GM19395 (cell line): ENCODE measurements at regions not wholly inside any gene's neighbourhood (a gene's known extent, or its start where the extent isn't known, plus 50 kb on each side); places are given as distances from the start of the nearest gene placed in this dataset.

Experiments used
- ATAC-seq: cut with Tn5 transposase; IDR thresholded peaks from one replicate; pipeline ENCODE4 v1.9.1; 2021; ENCODE audit warnings: mild to moderate bottlenecking, moderate library complexity; ENCODE audit not compliant: unreplicated experiment

DNA sequence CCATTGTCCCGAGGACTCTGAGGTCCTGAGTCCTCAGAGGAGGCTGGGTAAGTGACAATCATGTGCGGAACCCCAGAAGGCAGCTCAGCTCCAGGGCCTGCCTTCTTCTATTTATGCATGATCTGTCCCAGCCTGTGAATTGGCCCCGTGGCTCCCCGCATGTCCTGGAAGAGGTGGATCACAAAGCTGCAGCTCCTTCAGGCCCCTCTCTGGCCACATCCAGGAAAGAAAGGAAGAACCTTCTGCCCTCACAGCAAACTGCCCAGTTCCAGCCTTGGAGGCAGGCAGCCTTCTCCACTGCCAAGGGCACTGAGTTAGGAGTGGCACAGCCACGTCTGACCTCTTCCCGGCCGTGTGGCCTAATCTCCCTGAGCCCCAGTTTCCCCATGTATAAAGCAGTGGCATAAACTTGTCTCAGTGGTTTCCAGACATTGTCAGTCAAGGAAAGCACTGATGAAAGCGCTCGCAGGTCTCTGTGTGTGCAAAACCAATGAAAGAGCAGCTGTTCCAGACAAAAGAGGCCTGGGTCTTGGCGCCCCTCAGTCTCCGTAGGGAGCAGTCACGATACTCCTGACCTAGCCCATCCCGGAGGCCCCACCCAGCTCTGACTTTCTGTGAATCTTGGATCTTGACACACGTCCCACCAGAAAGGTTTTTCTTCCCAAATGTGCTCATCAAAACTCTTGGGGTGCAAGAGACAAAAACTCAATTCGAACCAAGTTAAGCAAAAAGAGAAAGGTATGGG, 497.3 kb downstream of the SHQ1 start:
- ATAC-seq = no peak

DNA sequence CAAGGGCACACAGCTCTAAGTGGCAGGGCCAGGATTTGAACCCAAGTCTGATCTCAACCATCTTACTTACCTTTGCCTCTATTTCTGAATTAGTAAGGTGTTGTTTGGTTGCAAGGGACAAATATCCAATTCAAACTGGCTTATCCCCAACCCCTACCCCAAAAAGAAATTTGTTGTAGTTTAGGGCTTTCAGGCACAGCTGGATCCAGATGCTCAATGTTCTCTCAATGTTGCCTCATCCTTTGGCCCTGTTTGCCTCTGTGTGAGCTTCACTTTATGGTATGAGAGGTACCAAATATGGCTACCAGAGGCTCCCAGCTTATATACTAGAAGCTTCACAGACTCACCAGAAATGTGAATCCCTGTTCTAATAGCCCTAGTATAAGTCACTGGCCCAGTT, 499.9 kb downstream of the SHQ1 start:
- no peak for ATAC-seq

DNA sequence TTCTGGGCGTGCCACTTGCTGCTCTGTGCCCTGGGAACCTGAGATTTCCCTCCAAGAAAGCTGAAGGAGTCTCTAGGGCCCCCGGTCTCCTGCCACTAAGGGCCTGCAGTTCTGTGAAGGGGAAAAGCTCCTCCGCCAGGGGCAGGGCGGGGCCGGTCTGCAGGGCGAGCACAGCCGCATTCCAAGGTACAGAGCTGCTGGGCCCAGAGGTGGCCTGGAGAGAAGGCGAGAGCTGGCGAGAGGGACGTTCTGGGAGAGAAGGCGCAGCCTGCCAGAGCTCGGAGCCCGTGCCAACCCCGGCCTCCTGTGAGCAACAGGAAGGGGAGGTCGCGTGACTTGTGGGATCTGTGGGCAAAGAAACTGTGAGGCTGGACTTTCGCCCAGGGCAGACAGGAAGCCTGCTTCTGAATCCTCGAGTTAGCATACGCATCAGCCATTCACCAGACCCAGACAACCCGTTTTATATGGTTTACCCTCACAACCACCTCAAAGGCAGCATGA, 500.4 kb downstream of the SHQ1 start:
- ATAC-seq = peak; percentile 66

DNA sequence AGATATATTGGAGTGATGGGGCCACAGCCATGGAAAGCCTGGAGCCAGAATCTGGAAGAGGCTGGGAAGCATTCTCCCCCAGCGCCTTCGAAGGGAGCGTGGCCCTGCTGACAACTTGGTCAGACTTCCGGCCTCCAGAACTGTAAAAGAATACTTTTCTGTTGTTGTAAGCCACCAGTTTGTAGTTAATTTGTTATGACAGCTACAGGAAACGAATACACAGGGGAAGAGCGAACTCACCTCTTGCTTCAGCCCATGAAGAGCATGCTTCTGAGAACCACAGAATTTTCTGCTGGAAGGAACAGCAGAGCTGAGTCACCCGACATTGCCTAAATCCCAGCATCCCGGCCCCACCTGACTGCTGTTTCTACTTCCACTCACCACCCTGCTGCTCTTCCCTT, 501.7 kb downstream of the SHQ1 start:
- peak; percentile 46 for ATAC-seq

DNA sequence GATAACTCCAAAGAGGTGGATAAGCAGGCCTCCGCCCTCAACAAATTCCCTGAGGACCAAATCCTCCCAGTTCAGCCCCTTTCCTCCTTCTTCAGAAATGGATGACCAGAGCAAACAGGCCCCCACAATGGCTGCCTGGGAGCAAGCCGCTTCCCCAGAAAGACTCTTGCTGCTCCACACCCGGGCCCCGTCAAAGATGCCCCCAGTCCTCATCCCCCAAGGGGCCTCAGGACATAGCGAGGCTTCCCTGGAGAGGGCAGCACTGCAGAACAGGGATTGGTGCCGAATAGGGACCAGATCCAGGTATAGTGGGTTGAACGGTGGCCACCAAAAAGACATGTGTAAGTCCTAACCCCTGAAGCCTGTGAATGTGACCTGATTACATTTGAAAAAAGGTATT, 502.3 kb downstream of the SHQ1 start:
- no peak for ATAC-seq

DNA sequence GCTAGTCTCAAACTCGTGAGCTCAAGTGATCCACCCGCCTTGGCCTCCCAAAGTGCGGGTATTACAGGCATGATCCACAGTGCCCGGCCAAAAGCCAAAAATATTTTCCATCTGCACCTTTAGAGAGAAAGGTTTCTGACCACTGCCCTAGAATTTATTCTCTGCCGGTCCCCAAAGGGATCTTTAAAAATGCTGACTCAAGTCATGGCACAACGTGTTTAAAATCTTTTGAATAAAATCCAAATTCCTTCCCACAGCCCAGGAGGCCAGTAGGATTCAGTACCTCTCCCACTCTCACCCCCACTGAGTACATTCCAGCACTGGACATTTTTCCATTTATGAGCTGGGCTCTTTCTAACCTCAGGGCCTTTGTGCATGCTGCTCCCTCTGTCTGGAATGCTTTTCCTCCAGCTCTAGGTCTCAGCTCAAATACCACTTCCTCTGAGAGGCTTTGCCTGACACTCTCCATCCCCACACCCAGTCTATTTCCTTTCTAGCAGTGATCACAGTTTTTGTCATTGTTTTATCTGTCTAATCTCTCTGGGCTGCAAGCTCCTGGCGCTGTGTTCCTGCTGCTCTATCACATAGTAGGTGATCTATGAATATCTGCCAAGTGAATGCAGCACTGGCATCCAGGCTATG, 502.9 kb downstream of the SHQ1 start:
- ATAC-seq = no peak

DNA sequence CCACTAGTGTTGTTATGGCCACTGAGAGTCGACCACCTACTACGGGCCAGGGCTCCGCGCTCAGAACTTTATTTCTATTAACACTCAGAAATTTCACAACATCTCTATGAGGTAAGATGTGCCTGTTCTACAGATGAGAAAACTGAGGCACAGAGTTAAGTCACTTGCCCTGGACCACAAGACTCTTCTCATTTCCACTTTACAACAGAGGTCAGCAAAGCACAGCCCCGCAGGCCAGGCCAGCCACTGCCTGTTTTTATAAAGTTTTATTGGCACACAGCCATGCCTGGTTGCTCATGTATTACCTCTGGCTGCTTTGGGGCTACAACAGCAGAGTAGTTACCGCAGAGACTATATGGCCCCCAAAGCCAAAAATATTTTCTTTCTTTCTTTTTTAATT, 503.6 kb downstream of the SHQ1 start:
- ATAC-seq = no peak

DNA sequence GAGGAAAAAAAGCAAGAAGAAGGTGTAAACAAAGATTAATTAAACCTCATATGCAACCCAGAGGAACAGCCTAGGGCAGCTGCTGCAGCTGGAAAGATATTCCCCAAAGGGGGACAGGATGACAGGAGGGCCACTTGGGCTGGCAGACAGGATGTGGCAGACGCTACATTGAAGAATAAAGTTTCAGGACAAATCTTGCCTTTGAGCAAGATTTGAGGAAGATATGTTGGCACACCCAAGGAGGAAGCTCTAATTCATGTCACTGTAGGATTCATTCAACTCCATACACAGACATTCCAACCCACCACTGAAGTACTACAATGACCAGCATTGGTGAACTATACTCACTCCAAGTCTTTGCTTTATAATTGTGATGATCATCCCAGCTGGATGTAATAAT, 504.0 kb downstream of the SHQ1 start:
- no peak for ATAC-seq

DNA sequence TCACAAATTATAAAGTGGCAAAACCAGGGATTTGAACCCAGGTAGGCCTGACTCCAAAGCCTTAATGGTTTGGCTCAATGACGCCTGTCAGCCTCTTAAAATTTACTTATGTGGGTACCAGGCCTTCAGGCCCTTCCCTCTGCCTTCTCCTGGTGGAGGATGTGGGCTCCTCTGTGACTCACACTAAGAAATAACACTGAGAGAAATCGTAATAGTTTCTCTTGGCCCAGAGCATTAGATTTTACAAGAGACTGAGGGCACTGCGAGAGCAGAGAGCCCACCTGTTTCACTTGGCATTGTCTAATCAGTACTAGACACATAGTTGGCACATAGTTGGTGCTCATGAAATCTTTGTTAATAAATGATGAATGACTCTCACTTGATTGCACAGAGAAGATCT, 505.2 kb downstream of the SHQ1 start:
- ATAC-seq = no peak

DNA sequence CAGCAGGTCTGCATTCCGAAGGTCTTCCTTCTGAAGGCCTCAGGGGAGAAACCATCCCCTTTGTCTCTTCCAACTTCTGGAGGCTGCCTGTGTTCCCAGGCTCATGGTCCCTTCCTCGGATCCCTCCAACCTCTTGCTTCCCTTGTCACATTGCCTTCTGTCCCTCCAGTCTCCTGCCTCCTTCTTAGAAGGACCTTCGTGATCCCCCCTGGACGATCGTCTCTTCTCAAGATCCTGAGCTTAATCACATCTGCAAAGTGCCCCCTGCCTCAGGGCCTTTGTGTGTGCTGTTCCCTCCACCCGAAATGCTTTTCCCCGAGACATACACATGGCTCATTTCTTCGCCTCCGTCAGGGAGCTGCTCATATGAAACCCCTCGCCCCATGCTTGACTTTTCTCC, 505.8 kb downstream of the SHQ1 start:
- ATAC-seq = no peak

DNA sequence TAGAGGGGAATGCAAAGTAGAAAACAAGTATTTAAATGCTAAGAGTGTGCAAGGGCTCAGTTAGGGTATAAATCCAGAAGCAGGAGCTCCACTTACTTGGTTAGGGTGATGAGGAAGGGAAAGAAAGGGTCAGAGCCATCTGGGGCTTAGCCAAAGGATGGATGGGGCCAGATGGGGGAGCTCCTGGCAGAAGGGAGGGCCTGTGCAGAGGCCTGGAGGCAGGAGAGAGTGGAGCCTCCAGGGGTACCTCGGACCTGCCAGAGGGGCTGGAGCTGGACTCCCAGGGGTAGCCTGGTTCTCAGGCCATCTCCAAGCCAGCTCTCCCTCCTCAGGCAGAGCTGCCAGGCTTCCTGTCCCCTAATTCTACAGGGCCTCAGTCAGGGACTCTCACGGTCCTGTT, 506.3 kb downstream of the SHQ1 start:
- ATAC-seq = no peak

DNA sequence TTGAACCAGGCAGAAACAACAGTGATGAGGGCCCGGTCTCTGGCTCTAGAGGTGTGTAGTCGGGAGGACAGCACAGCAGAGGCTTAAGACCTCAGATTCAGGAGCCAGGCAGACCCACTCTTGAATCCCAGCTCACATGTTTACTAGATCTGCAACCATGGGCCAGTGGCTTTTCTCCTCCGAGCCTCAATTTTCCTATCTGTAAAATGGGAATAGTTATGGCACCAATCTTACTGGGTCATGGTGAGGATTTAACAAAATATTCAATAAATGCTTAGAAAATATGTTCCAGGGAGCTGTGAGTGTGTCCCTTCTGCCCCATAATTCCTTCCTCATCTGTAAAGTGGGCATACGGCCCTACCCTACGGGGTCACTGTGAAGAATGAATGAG, 506.9 kb downstream of the SHQ1 start:
- no peak for ATAC-seq

DNA sequence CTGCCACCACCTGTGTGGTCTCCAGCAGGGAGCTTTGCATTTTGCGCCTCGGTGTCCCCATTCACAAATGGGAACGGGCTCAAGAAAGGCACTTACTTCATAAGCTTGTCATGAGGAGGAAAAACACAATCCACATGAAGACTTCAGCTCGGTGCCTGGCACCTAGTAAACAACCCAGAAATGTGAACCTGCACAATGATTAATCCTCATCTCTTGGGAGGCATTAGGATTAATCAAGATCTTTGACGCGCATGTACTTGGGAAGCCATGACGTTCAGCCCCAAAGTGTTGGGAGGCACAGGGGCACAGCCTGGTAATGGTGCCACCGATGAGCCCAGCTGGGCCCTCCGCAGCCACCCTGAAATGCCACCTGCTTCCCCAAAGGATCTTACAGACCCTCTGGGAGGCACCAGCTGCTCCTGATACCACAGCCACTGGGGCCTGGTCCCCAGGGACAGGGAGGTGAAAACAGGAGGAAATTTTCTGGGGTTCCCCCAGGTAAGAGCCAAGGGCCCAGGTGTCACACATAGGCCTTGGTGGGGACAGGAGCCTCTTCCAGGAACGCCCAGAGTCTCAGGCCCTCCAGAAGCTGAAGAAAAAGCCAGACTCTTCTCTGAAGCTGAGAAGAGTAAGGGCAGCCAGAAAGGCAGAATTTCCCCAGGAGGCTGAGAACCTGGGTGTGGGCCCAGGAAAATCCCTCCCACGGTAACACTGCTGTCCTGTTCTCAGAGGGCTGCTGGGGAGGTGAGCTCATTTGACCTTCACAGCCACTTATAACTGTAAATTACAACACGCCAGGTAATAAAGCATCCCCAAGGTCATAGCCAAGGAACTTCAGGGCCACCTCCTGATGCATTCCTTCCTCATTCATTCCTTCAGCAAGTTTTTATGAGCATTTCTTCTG, 507.5 kb downstream of the SHQ1 start:
- ATAC-seq = no peak

DNA sequence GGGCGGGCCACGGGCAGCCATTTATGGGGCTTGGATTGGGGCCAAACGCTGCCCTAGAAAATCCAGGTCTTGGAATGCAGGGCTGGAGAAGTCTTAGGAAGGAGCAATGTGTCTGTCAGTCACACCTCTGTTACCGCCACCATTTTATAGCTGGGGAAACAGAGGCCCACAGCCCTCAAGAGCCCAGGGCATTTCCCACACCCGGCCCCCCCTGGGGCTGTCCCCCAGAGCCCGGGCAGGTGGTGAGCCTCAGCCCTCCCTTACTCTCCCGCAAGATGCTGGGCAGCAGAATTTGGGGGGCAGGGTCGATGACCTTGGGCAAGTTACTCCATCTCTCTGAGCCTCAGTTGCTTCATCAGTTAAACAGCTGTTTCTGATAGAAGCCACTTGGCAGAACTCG, 508.2 kb downstream of the SHQ1 start:
- no peak for ATAC-seq

DNA sequence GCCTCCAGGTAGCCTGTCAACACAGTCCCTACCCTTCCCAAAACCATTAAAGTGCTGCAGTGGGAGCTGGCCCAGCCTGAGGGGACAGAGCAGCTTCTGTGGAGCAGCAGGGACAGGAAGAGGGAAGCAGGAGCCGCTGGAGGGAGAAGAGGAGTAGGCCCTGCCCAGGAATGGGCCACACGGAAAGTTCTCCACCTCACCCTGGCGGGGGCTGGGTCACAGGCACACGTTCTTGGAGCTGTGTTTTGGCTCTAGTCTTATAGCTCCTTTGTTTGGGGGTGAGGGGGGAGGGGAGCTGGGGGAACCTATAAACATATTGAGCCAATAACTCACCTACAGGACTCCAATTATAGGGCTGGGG, 508.6 kb downstream of the SHQ1 start:
- ATAC-seq = no peak

DNA sequence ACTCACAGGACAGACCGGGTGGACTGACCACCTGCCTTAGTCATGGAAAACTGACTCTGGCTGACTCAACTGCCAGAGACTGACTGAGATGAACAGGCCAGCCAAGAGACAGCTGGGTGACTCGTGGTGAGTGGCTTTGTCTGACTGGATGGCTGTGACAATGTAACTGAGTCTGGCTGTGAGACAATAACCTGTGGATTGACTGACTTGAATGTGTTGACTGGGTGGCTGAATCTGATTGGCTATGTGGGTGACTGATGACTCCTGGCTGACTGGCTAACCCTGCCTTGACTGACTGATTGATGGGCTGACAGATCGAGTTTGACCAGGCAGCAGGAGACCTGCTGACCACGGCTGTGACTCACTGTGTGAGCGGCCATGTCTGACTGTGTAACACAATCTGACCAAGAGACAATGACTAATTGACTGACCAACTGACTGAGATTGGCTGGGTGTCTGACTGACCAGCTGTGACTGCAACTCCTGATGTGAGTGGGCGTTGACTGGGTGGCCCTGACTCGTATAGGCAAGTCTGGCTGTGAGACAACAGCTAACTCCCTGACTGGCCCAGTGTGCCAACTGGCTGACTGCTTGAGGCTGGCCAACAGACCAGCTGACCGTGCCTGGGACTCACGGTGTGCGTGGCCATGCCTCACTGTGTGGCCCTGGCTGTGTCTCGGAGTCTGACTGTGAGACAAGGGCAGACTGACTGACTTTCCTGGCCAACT, 509.1 kb downstream of the SHQ1 start:
- ATAC-seq = no peak

DNA sequence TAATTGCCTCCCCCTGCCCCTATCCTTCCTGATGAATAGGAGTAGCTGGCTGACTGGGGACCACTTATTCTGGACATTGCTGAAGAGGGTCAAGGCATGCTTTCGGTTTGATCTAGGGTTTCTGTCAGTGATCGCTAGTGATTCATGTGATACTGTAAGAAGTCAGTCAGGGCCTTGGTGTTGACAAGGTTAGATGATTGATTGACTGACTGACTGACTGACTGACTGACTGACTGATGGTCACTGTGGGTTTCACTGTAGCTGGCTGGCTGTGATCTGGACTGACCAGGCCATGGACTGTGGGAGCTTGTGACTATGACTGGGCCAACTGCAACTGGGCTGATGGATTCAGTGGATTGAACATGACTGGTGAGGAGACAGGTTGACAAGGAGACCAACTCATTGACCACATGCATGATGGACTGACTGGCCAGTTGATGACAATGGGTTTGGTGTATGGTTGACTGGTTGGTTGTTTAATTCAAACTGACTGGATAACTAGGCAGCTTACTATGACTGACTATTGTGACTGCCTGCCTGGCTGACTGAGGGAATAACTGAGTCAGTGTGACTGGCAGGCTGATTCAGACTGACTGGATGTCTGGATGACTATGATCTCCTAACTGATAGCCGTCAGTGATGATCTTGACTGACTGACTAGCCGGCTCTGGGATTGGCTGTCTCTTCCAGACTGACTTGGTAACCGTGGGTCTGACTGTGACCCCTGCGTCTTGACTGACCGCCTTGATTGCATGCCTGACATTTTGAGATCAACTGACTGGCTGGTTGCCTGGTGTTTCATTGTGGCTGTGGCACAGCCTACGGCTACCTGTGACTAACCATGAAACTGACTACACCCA, 509.9 kb downstream of the SHQ1 start:
- ATAC-seq = no peak

DNA sequence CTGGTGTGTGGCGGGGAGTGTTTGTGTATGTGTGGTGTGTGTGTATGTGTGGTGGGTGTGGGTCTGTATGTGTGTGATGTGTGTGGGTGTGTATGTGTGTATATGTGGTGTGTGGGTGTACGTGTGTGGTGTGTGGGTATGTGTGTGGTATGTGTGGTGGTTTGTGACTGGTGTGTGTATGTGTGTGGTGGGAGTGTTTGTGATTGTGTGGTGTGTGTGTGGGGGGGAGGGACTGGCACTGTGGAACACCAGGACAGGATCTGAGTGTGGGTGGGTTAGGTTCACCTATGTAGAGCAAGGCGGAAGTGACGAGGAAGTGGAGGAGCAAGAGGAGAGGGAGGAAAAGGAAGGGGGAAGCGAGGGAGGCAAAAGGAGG, 510.8 kb downstream of the SHQ1 start:
- ATAC-seq = no peak

DNA sequence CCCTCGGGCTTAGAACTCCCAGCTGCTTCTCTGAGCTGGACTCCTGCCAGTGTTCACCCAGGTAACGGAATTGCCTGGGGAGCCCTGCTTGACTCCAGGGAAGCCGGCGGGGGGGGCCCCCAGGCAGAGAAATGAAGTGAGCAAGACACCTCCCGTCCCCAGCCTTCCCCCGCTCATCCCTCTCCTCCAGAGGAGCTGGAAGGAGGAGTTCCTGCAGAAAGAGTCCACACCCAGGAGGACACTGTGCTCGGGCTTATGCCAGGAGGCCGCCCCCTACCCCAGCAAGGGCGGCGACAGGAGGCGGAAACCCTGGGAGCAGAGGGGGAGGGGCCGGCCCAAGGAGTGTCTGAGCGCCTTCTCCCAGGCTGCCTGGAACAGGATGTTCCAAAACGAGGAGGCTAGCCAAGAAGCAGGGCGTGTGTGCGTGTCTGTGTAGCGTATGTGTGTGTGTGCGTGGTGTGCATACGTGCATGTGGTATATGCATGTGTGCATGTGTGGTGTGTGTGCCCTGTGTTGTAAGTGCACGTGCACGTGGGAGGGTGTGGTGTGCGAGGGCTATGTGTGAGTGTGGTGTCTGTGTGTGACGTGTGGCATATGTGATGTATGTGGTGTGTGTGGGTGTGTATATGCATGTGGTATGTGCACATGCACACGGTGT, 511.3 kb downstream of the SHQ1 start:
- ATAC-seq = no peak
